DND-41 (cell line): ENCODE measurements at regions not wholly inside any gene's neighbourhood (a gene's known extent, or its start where the extent isn't known, plus 50 kb on each side); places are given as distances from the start of the nearest gene placed in this dataset.

Experiments used
- ATAC-seq: fragments of 200-7000 bp; cut with Tn5 transposase; 3 replicates; pipeline ENCODE4 v1.9.1; 2021; ENCODE audit warnings: low read depth; ENCODE audit not compliant: insufficient read depth
- DNase-seq: peaks from one replicate; pipeline ENCODE4 v3.0.0-alpha.2; 2020
- H2AFZ ChIP-seq: 2 replicates; pipeline ENCODE4 v1.6.0; 2012; ENCODE audit warnings: low read depth, low read length
- H3K27ac ChIP-seq: 2 replicates; pipeline ENCODE4 v1.5.1; 2012; ENCODE audit warnings: low read length, inconsistent platforms
- H3K27me3 ChIP-seq: fragments of 200-600 bp; sonication (generic); 2 replicates; pipeline ENCODE4 v1.6.0; 2012; ENCODE audit warnings: low read length, mild to moderate bottlenecking, inconsistent platforms; ENCODE audit not compliant: insufficient read depth, poor library complexity
- H3K36me3 ChIP-seq: 2 replicates; pipeline ENCODE4 v1.5.1; 2012; ENCODE audit warnings: low read length, inconsistent platforms; ENCODE audit not compliant: insufficient read depth
- H3K4me1 ChIP-seq: 2 replicates; pipeline ENCODE4 v1.5.1; 2012; ENCODE audit warnings: mild to moderate bottlenecking, low read length; ENCODE audit not compliant: insufficient read depth
- H3K4me2 ChIP-seq: 2 replicates; pipeline ENCODE4 v1.6.0; 2012; ENCODE audit warnings: mild to moderate bottlenecking, moderate library complexity, low read length, inconsistent platforms; ENCODE audit not compliant: insufficient read depth
- H3K4me3 ChIP-seq, 2 experiments: fragments of 200-600 bp in 1 of 2; shearing (Covaris generic) in 1 of 2; 2 replicates each; pipeline ENCODE4 v1.5.1; 2012 to 2016; ENCODE audit warnings: inconsistent platforms in 2 of 2, low read length in 2 of 2, mild to moderate bottlenecking in 2 of 2, low read depth in 1 of 2, moderate library complexity in 1 of 2
- H3K79me2 ChIP-seq: 2 replicates; pipeline ENCODE4 v1.6.0; 2012; ENCODE audit warnings: low read length, inconsistent platforms; ENCODE audit not compliant: insufficient read depth
- H3K9ac ChIP-seq: 2 replicates; pipeline ENCODE4 v1.6.0; 2012; ENCODE audit warnings: low read depth, mild to moderate bottlenecking, inconsistent platforms, low read length, moderate library complexity
- H3K9me3 ChIP-seq: 2 replicates; pipeline ENCODE4 v1.5.1; 2012; ENCODE audit warnings: low read length, moderate library complexity, mild to moderate bottlenecking, inconsistent platforms; ENCODE audit not compliant: insufficient read depth, severe bottlenecking
- H4K20me1 ChIP-seq: 2 replicates; pipeline ENCODE4 v1.6.0; 2012; ENCODE audit warnings: low read length; ENCODE audit not compliant: insufficient read depth
- EZH2 ChIP-seq: IDR thresholded peaks from 3 replicates; pipeline ENCODE4 v1.6.1; 2012; ENCODE audit warnings: borderline replicate concordance, low read depth, mild to moderate bottlenecking, moderate library complexity, low read length, inconsistent platforms; ENCODE audit not compliant: severe bottlenecking
- TF ChIP-seq, protein P1 (sequence below): IDR thresholded peaks from 2 replicates; pipeline ENCODE4 v1.5.1; 2012; ENCODE audit warnings: borderline replicate concordance, low read length, moderate library complexity, mild to moderate bottlenecking; ENCODE audit not compliant: poor library complexity, severe bottlenecking; ENCODE audit errors: extremely low read depth

DNA sequence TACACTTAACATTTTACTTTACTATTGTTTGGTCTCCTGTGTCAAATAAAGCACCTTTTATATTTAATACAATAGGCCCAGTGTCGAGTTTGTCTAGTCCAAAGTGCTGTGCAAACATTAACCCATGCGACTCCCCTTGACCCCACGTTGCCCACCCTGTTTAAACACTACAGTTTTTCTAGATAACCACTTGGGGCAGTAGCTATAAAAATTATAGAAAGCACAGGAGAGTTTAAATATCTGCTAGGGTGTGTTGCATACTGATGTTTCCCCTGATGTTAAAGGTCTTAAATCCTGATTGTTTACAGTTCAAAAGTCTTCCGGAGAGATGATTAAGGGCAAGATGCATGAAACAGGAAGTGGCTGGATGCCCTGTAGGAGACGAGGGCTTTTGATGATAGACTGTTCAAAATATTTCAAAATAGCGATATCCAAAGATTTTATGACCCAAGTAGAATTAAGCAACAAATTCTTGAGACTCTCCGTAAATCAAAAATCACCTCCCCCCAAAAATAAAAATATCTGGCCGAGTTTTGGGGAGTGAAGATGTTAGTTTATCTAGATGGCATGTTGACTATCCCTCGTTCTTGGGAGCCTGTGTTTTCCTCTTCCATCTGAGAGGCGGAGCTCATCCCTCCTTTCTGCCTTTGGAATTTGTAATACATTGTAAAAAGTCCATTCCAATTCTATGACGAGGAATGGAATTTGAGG is 167.1 kb downstream of the FGF9 start:
- Histone ChIP-seq H3K79me2 (no peaks in the 10 kb centered on the region), H3K4me2 (no peak overlapping the region), H2AFZ (no peak overlapping the region), H3K9ac (no peak overlapping the region), H3K27ac (no peak overlapping the region), H3K4me3 (no peak overlapping the region), H3K9me3 (no peaks in the 10 kb centered on the region), H4K20me1 (no peaks in the 10 kb centered on the region), H3K4me1 (no peaks in the 10 kb centered on the region), H3K36me3 (no peaks in the 10 kb centered on the region), H3K27me3 (peaks cover 15% of the 10 kb centered on the region)
- no peak for ATAC-seq
- TF ChIP-seq EZH2, result no peak
- TF ChIP-seq, protein P1, sequence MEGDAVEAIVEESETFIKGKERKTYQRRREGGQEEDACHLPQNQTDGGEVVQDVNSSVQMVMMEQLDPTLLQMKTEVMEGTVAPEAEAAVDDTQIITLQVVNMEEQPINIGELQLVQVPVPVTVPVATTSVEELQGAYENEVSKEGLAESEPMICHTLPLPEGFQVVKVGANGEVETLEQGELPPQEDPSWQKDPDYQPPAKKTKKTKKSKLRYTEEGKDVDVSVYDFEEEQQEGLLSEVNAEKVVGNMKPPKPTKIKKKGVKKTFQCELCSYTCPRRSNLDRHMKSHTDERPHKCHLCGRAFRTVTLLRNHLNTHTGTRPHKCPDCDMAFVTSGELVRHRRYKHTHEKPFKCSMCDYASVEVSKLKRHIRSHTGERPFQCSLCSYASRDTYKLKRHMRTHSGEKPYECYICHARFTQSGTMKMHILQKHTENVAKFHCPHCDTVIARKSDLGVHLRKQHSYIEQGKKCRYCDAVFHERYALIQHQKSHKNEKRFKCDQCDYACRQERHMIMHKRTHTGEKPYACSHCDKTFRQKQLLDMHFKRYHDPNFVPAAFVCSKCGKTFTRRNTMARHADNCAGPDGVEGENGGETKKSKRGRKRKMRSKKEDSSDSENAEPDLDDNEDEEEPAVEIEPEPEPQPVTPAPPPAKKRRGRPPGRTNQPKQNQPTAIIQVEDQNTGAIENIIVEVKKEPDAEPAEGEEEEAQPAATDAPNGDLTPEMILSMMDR, result no peak
- DNase-seq, result no peak

DNA sequence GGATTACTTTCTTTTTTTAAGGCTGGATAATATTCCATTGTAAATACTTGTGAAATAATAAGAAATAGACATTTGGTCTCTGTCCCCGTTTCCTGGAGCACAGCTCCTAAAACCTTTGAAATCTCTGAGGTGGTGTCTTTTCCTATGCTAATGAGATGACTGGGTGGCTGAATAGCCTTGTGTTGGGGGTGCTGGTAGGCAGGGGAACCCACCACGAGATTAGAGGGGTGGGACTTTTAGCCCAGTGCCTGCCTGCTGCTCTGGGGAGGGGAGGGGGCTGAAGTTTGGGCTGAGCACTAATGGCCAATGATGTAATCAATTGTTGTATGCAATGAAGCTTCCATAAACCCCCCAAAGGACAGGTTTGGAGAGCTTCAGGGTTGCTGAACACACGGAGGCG is 175.7 kb downstream of the FGF9 start:
- no peak for ATAC-seq
- DNase-seq, result no peak

DNA sequence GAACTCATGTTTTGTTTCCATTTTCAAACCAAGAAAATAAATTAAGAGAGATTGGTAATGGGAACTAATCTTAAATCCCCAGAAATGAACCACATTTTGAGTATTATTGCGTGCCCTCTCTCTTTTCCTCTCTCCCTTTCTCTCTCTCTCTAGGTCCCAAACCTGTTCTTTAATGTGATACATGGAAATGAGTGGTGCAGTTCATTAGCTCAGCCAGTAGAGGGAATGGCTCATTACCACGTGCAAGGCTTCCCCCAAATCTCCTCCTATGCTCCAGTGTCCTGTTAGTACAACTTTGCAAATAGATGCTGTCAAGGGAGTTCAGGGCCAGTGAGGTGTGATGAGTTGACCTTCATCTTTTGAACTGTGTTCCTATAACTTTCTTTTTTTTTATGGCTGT is 178.4 kb downstream of the FGF9 start:
- Histone ChIP-seq H3K4me2 (no peak overlapping the region), H3K4me3 (no peak overlapping the region), H3K79me2 (no peaks in the 10 kb centered on the region), H3K9ac (no peak overlapping the region), H3K4me1 (no peaks in the 10 kb centered on the region), H3K9me3 (no peaks in the 10 kb centered on the region), H2AFZ (no peak overlapping the region), H4K20me1 (no peaks in the 10 kb centered on the region), H3K27ac (no peak overlapping the region), H3K27me3 (no peaks in the 10 kb centered on the region), H3K36me3 (no peaks in the 10 kb centered on the region)
- DNase-seq (peak; percentile 17), ATAC-seq (peak; percentile 66; the same call in 2 of the 3 replicates)
- TF ChIP-seq, protein P1, result peak; percentile 62
- TF ChIP-seq EZH2, result no peak

More for the DNA sequence above, 175.7 kb downstream of the FGF9 start:
- H4K20me1 ChIP-seq, result no peaks in the 10 kb centered on the region
- no peak overlapping the region for H3K27ac ChIP-seq
- H3K4me2 ChIP-seq, result no peak overlapping the region
- no peak overlapping the region for H3K9ac ChIP-seq
- no peaks in the 10 kb centered on the region for H3K36me3 ChIP-seq
- no peak overlapping the region for H3K4me3 ChIP-seq
- H3K4me1 ChIP-seq, result no peaks in the 10 kb centered on the region
- peaks cover 5% of the 10 kb centered on the region for H3K27me3 ChIP-seq
- TF ChIP-seq, protein P1, result no peak
- no peak for TF ChIP-seq EZH2
- no peaks in the 10 kb centered on the region for H3K9me3 ChIP-seq
- H3K79me2 ChIP-seq, result no peaks in the 10 kb centered on the region
- no peak overlapping the region for H2AFZ ChIP-seq
